AG09309 (cell line): ENCODE measurements at regions not wholly inside any gene's neighbourhood (a gene's known extent, or its start where the extent isn't known, plus 50 kb on each side); places are given as distances from the start of the nearest gene placed in this dataset.

Experiments
- DNase-seq: peaks from one replicate; pipeline ENCODE4 v3.0.0-alpha.2; 2010; ENCODE audit warnings: low read depth
- H3K4me3 ChIP-seq: 2 replicates; pipeline ENCODE4 v1.5.1; 2011; ENCODE audit warnings: mild to moderate bottlenecking, low read depth, low read length, moderate library complexity; ENCODE audit not compliant: control insufficient read depth
- CTCF ChIP-seq: IDR thresholded peaks from 2 replicates; pipeline ENCODE4 v1.5.1; 2011; ENCODE audit warnings: mild to moderate bottlenecking, low read depth, low read length, inconsistent platforms; ENCODE audit not compliant: insufficient read depth, control insufficient read depth; ENCODE audit errors: missing control alignments

- DNase-seq = no peak
- no peak for TF ChIP-seq CTCF
- H3K4me3 ChIP-seq = no peak overlapping the region
These were observed 365.7 kb downstream of the FGF13 start for GRCh38 chrX:138345801-138346200.

DNA sequence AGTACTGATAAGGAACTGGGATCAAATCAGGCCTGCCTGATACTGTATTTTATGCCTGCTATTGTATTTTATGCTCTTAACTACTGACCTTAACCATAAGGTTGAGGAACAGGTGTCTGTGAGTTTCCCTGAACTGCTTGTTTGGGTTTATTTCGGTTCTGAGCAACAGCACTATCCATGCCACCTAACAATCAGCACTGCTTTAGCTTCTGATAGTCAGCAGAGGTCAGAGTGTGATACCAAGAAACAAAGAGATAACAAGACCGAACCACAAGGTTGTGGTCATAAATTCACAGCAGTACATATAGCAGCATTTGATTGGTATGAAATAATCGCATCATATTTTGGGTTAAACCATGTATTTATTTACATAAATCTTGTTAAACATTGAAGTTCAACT lies 362.2 kb downstream of the FGF13 start:
- DNase-seq = no peak
- no peak for TF ChIP-seq CTCF
- H3K4me3 ChIP-seq = no peak overlapping the region

DNA sequence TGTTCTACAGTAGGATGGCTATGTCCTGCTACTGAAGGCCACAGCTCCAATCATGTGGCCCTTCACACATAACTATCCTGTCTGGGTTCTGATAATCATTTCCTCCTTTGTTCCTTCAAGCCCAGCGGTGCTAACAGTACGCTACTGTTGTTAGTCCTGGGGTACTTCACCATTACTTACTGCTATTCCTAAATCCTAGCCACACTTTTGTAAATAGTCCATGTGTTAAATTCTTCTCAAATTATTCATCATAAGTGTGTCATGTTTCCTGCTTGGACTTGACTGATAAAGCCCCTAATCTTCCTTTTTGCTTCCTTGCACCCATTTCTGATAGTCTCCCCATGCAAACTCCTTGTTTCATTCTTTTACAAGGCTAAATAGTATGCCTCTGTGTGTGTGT lies 332.6 kb downstream of the FGF13 start:
- no peak for TF ChIP-seq CTCF

GRCh38 chrX:138408101-138408500 lies 303.4 kb downstream of the FGF13 start:
- no peak for DNase-seq
- no peak overlapping the region for H3K4me3 ChIP-seq
- TF ChIP-seq CTCF = no peak

More for the DNA sequence above, 332.6 kb downstream of the FGF13 start:
- no peak for DNase-seq
- H3K4me3 ChIP-seq = no peak overlapping the region

- no peak overlapping the region for H3K4me3 ChIP-seq
- DNase-seq = no peak
- no peak for TF ChIP-seq CTCF
These were observed 300.5 kb downstream of the FGF13 start for GRCh38 chrX:138411048-138411447.
